CD14-positive monocyte (primary cell): ENCODE measurements at regions not wholly inside any gene's neighbourhood (a gene's known extent, or its start where the extent isn't known, plus 50 kb on each side); places are given as distances from the start of the nearest gene placed in this dataset.

ENCODE experiments used
- DNase-seq, 3 donors: peaks; one replicate each; pipeline ENCODE4 v3.0.0-alpha.2; 2011 to 2022
- H2AFZ ChIP-seq: 2 replicates; pipeline ENCODE4 v1.6.0; 2012; ENCODE audit warnings: mild to moderate bottlenecking, low read depth, low read length, inconsistent platforms; ENCODE audit not compliant: insufficient read depth, poor library complexity, severe bottlenecking
- H3K27ac ChIP-seq, 2 donors: 1 replicate in 1 of 2; 2 replicates in 1 of 2; pipeline ENCODE4 v1.5.1; 2012 to 2013; ENCODE audit warnings: low read length in 2 of 2, control low read depth in 1 of 2, inconsistent platforms in 1 of 2, low read depth in 1 of 2, mild to moderate bottlenecking in 1 of 2
- H3K27me3 ChIP-seq, 2 donors: one replicate each; pipeline versions ENCODE4 v1.6.0 to v1.6.1; 2011 to 2013; ENCODE audit warnings: low read length in 2 of 2; ENCODE audit not compliant: control insufficient read depth in 2 of 2, insufficient read depth in 2 of 2
- H3K36me3 ChIP-seq, 2 donors: replicated peaks in 1 of 2; 1 replicate in 1 of 2; 2 replicates in 1 of 2; pipeline versions ENCODE4 v1.5.1 to v1.6.1; 2012 to 2013; ENCODE audit warnings: low read length in 2 of 2, control low read depth in 1 of 2, inconsistent platforms in 1 of 2, mild to moderate bottlenecking in 1 of 2; ENCODE audit not compliant: insufficient read depth in 2 of 2, control insufficient read depth in 1 of 2
- H3K4me1 ChIP-seq, 2 donors: 1 replicate in 1 of 2; 2 replicates in 1 of 2; pipeline versions ENCODE4 v1.5.1 to v1.6.1; 2012 to 2013; ENCODE audit warnings: low read length in 2 of 2, control low read depth in 1 of 2, inconsistent platforms in 1 of 2, mild to moderate bottlenecking in 1 of 2, moderate library complexity in 1 of 2; ENCODE audit not compliant: insufficient read depth in 2 of 2, control insufficient read depth in 1 of 2
- H3K4me2 ChIP-seq: replicated peaks from 2 replicates; pipeline ENCODE3; 2012; ENCODE audit warnings: low read length, moderate library complexity, mild to moderate bottlenecking; ENCODE audit not compliant: poor library complexity, severe bottlenecking; ENCODE audit errors: extremely low read depth
- H3K4me3 ChIP-seq, 3 experiments: fragments of 200-600 bp in 1 of 3; sonication (generic) in 1 of 3; replicated peaks in 1 of 3; 1 replicate in 2 of 3; 2 replicates in 1 of 3; pipeline ENCODE4 v1.5.1; 2011 to 2013; ENCODE audit warnings: low read length in 3 of 3, mild to moderate bottlenecking in 3 of 3, control low read depth in 2 of 3, low read depth in 2 of 3, inconsistent platforms in 1 of 3, moderate library complexity in 1 of 3
- H3K79me2 ChIP-seq: 2 replicates; pipeline ENCODE4 v1.6.0; 2012; ENCODE audit warnings: mild to moderate bottlenecking, control low read depth, inconsistent platforms, low read length, moderate library complexity; ENCODE audit not compliant: insufficient read depth
- H3K9ac ChIP-seq: 2 replicates; pipeline ENCODE4 v1.6.0; 2017; ENCODE audit warnings: low read length, mild to moderate bottlenecking; ENCODE audit not compliant: insufficient read depth, poor library complexity, severe bottlenecking
- H3K9me3 ChIP-seq, 2 donors: replicated peaks in 1 of 2; 1 replicate in 1 of 2; 2 replicates in 1 of 2; pipeline versions ENCODE4 v1.5.1 to v1.6.1; 2012 to 2013; ENCODE audit warnings: low read length in 2 of 2, control low read depth in 1 of 2; ENCODE audit not compliant: control insufficient read depth in 1 of 2, insufficient read depth in 1 of 2
- H4K20me1 ChIP-seq: 2 replicates; pipeline ENCODE4 v1.6.0; 2012; ENCODE audit warnings: mild to moderate bottlenecking, low read length, control low read depth, moderate library complexity; ENCODE audit not compliant: insufficient read depth
- H3K27ac Mint-ChIP-seq, 7 donors: one replicate each; pipeline ENCODE4 v1.8.0; 2020; ENCODE audit warnings: mild to moderate bottlenecking in 7 of 7, mixed read lengths in 7 of 7, moderate library complexity in 6 of 7, inconsistent platforms in 2 of 7
- H3K27me3 Mint-ChIP-seq, 3 donors: one replicate each; pipeline ENCODE4 v1.8.0; 2021 to 2022; ENCODE audit warnings: low read depth in 3 of 3, mild to moderate bottlenecking in 3 of 3, mixed read lengths in 3 of 3, moderate library complexity in 3 of 3, inconsistent platforms in 1 of 3
- H3K36me3 Mint-ChIP-seq, 2 donors: one replicate each; pipeline ENCODE4 v1.8.0; 2020; ENCODE audit warnings: mixed read lengths in 2 of 2, inconsistent platforms in 1 of 2, mild to moderate bottlenecking in 1 of 2
- H3K4me1 Mint-ChIP-seq: one replicate; pipeline ENCODE4 v1.8.0; 2020; ENCODE audit warnings: mild to moderate bottlenecking, mixed read lengths
- H3K4me3 Mint-ChIP-seq, 2 donors: one replicate each; pipeline ENCODE4 v1.8.0; 2020; ENCODE audit warnings: mild to moderate bottlenecking in 2 of 2, mixed read lengths in 2 of 2, moderate library complexity in 1 of 2
- H3K9me3 Mint-ChIP-seq, 7 donors: one replicate each; pipeline ENCODE4 v1.8.0; 2020 to 2022; ENCODE audit warnings: mixed read lengths in 7 of 7, mild to moderate bottlenecking in 6 of 7, moderate library complexity in 6 of 7, inconsistent platforms in 2 of 7
- WGBS: methylation state at CpG from one replicate; pipeline ENCODE4 v1.1.5; 2013; ENCODE audit warnings: missing lambda C conversion rate; ENCODE audit not compliant: insufficient coverage; 5-methylcytosine and 5-hydroxymethylcytosine counted together
- intact Hi-C, 2 donors: fragments of 100-400 bp; cut with micrococcal nuclease; formaldehyde crosslinking; loops; one replicate each; pipeline versions ENCODE4 v1.15.0 to v1.15.1; 2023
- TF ChIP-seq, protein P1 (sequence below): fragments of 200-600 bp; IDR thresholded peaks from one replicate; pipeline ENCODE4 v1.8.0; 2022; ENCODE audit warnings: antibody characterized with exemption, mild to moderate bottlenecking

DNA sequence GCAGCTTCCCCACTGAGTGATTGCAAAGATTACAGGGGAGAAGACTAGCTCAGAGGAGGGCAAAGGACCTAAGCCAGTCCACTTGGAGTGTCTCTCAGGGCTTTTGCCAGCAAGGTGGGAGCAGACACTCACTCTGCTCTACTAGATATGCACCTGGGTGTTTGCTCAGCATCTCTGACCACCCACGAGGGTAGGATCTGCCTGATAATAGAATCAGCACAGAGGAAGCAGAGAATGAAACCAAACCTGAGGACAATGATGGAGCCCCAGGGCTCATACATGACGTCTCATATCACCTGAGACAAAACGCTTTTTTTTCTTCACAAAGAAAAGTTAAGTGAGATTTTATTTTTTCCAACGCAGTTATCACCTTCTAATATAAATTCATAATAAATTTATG is 79.4 kb downstream of the RRAGC start:
- H3K27ac Mint-ChIP-seq, result no peak overlapping the region
- intact Hi-C loops, result no loop called here

DNA sequence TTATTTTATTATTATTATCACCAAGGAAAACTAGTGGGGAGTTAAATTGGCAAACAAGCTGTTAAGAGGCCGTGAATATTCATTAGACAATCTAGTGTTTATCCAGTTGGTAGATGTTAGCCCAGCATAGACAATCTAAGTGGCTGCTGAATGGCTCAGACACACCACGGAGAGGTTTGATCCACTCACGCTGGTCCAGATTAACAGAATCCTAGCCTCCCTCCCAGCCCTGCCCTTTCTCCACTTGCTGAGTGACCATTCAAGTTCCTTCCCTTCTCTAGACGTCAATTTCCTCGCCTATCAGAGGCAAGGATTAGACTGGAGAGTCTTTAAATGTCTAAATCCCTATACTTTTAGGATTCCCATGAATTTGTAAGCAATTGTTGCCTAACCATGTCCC is 80.1 kb downstream of the RRAGC start:
- Histone ChIP-seq H3K9me3 (no peaks in the 10 kb centered on the region), H2AFZ (no peak overlapping the region), H3K27me3 (peaks cover 19 to 22% of the 10 kb centered on the region in 2 donors), H3K27ac (no peak overlapping the region), H3K79me2 (no peaks in the 10 kb centered on the region), H3K4me2 (no peak overlapping the region), H3K36me3 (no peaks in the 10 kb centered on the region), H3K4me1 (no peaks in the 10 kb centered on the region), H3K9ac (no peak overlapping the region), H4K20me1 (no peaks in the 10 kb centered on the region), H3K4me3 (no peak overlapping the region)
- TF ChIP-seq, protein P1, sequence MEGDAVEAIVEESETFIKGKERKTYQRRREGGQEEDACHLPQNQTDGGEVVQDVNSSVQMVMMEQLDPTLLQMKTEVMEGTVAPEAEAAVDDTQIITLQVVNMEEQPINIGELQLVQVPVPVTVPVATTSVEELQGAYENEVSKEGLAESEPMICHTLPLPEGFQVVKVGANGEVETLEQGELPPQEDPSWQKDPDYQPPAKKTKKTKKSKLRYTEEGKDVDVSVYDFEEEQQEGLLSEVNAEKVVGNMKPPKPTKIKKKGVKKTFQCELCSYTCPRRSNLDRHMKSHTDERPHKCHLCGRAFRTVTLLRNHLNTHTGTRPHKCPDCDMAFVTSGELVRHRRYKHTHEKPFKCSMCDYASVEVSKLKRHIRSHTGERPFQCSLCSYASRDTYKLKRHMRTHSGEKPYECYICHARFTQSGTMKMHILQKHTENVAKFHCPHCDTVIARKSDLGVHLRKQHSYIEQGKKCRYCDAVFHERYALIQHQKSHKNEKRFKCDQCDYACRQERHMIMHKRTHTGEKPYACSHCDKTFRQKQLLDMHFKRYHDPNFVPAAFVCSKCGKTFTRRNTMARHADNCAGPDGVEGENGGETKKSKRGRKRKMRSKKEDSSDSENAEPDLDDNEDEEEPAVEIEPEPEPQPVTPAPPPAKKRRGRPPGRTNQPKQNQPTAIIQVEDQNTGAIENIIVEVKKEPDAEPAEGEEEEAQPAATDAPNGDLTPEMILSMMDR, result no peak
- Mint-ChIP-seq H3K4me3 (no peak overlapping the region), H3K4me1 (peaks cover 2% of the 10 kb centered on the region), H3K36me3 (no peaks in the 10 kb centered on the region), H3K27me3 (peaks cover 23 to 47% (median 38%) of the 10 kb centered on the region in 3 donors), H3K9me3 (no peaks in the 10 kb centered on the region), H3K27ac (no peak overlapping the region)
- intact Hi-C loops, result no loop called here
- no peak for DNase-seq
- WGBS, result 70% methylated on average over 2 of the region's 5 CpGs

More for the DNA sequence above, 79.4 kb downstream of the RRAGC start:
- H2AFZ ChIP-seq, result no peak overlapping the region
- H3K4me1 Mint-ChIP-seq, result peaks cover 2% of the 10 kb centered on the region
- H3K9me3 Mint-ChIP-seq, result no peaks in the 10 kb centered on the region
- TF ChIP-seq, protein P1, result no peak
- no peaks in the 10 kb centered on the region for H3K4me1 ChIP-seq
- no peak overlapping the region for H3K27ac ChIP-seq
- H3K4me3 ChIP-seq, result no peak overlapping the region
- no peaks in the 10 kb centered on the region for H3K79me2 ChIP-seq
- peaks cover 19 to 29% of the 10 kb centered on the region in 2 donors for H3K27me3 ChIP-seq
- H3K9ac ChIP-seq, result no peak overlapping the region
- DNase-seq, result no peak
- H3K27me3 Mint-ChIP-seq, result peaks cover 28 to 53% (median 42%) of the 10 kb centered on the region in 3 donors
- H3K4me3 Mint-ChIP-seq, result no peak overlapping the region
- H3K36me3 ChIP-seq, result no peaks in the 10 kb centered on the region
- no peaks in the 10 kb centered on the region for H4K20me1 ChIP-seq
- no peak overlapping the region for H3K4me2 ChIP-seq
- no peaks in the 10 kb centered on the region for H3K9me3 ChIP-seq
- WGBS, result 33% methylated on average over 1 of the region's 4 CpGs
- no peaks in the 10 kb centered on the region for H3K36me3 Mint-ChIP-seq
